Loucy (cell line): ENCODE measurements at regions not wholly inside any gene's neighbourhood (a gene's known extent, or its start where the extent isn't known, plus 50 kb on each side); places are given as distances from the start of the nearest gene placed in this dataset.

Source experiments
- H2AFZ ChIP-seq: fragments of 200-600 bp; sonication (generic); 2 replicates; pipeline ENCODE4 v1.6.0; 2016; ENCODE audit warnings: antibody characterized with exemption, mild to moderate bottlenecking, low read length, moderate library complexity
- H3F3A ChIP-seq: fragments of 200-600 bp; 2 replicates; pipeline ENCODE4 v1.6.0; 2016; ENCODE audit warnings: antibody characterized with exemption, low read depth, mild to moderate bottlenecking
- H3K27me3 ChIP-seq: fragments of 200-600 bp; sonication (generic); 2 replicates; pipeline ENCODE4 v1.6.1; 2014; ENCODE audit warnings: low read length, mild to moderate bottlenecking; ENCODE audit not compliant: insufficient read depth, poor library complexity, severe bottlenecking
- H3K36me3 ChIP-seq: fragments of 200-600 bp; sonication (generic); 2 replicates; pipeline ENCODE4 v1.6.1; 2016; ENCODE audit warnings: low read length; ENCODE audit not compliant: insufficient read depth
- H3K4me1 ChIP-seq: fragments of 200-600 bp; sonication (generic); 2 replicates; pipeline ENCODE4 v1.5.1; 2014; ENCODE audit warnings: low read length, mild to moderate bottlenecking; ENCODE audit not compliant: insufficient read depth, poor library complexity, severe bottlenecking
- H3K4me2 ChIP-seq: fragments of 200-600 bp; sonication (generic); 2 replicates; pipeline ENCODE4 v1.6.0; 2014; ENCODE audit warnings: antibody characterized with exemption, low read length, low read depth, mild to moderate bottlenecking; ENCODE audit not compliant: poor library complexity, severe bottlenecking
- H3K4me3 ChIP-seq: fragments of 200-600 bp; sonication (generic); 2 replicates; pipeline ENCODE4 v1.5.1; 2014; ENCODE audit warnings: low read length, mild to moderate bottlenecking, mixed read lengths; ENCODE audit not compliant: poor library complexity, severe bottlenecking
- H3K79me2 ChIP-seq: fragments of 200-600 bp; sonication (generic); 2 replicates; pipeline ENCODE4 v1.6.1; 2014; ENCODE audit warnings: low read length; ENCODE audit not compliant: insufficient read depth
- H3K9ac ChIP-seq: fragments of 200-600 bp; sonication (generic); 2 replicates; pipeline ENCODE4 v1.6.0; 2014; ENCODE audit warnings: mild to moderate bottlenecking, low read depth, low read length, moderate library complexity; ENCODE audit not compliant: poor library complexity, severe bottlenecking
- H3K9me2 ChIP-seq: fragments of 200-600 bp; sonication (generic); replicated peaks from 2 replicates; pipeline ENCODE4 v1.6.1; 2016; ENCODE audit warnings: low read depth, low read length, mixed read lengths
- H3K9me3 ChIP-seq: fragments of 200-600 bp; sonication (generic); 2 replicates; pipeline ENCODE4 v1.6.1; 2014; ENCODE audit warnings: mild to moderate bottlenecking, antibody characterized with exemption, low read length, low read depth; ENCODE audit not compliant: insufficient read depth
- H4K20me1 ChIP-seq: fragments of 200-600 bp; sonication (generic); 2 replicates; pipeline ENCODE4 v1.6.0; 2014; ENCODE audit warnings: antibody characterized with exemption, low read length, mild to moderate bottlenecking; ENCODE audit not compliant: insufficient read depth, poor library complexity, severe bottlenecking
- CTCF ChIP-seq: fragments of 200-600 bp; sonication (generic); conservative IDR thresholded peaks from 2 replicates; pipeline ENCODE4 v1.5.1; 2014; ENCODE audit warnings: mild to moderate bottlenecking, antibody characterized with exemption, low read length
- EZH2phosphoT487 ChIP-seq: fragments of 200-600 bp; IDR thresholded peaks from 2 replicates; pipeline ENCODE4 v1.6.1; 2018; ENCODE audit warnings: antibody characterized with exemption, mild to moderate bottlenecking, moderate library complexity, borderline replicate concordance

- TF ChIP-seq CTCF, result no peak
- TF ChIP-seq EZH2phosphoT487, result no peak
- no peaks in the 10 kb centered on the region for H3F3A ChIP-seq
- no peaks in the 10 kb centered on the region for H3K27me3 ChIP-seq
- H3K4me2 ChIP-seq, result no peak overlapping the region
- H3K9me3 ChIP-seq, result no peaks in the 10 kb centered on the region
- no peak overlapping the region for H3K9ac ChIP-seq
- no peaks in the 10 kb centered on the region for H3K9me2 ChIP-seq
- no peaks in the 10 kb centered on the region for H3K79me2 ChIP-seq
- peaks cover 31% of the 10 kb centered on the region for H3K4me1 ChIP-seq
- no peaks in the 10 kb centered on the region for H4K20me1 ChIP-seq
- H3K4me3 ChIP-seq, result no peak overlapping the region
- no peaks in the 10 kb centered on the region for H3K36me3 ChIP-seq
- no peak overlapping the region for H2AFZ ChIP-seq
Measured at GRCh38 chr3:17811646-17812045, 69.2 kb upstream of the TBC1D5 start.

DNA sequence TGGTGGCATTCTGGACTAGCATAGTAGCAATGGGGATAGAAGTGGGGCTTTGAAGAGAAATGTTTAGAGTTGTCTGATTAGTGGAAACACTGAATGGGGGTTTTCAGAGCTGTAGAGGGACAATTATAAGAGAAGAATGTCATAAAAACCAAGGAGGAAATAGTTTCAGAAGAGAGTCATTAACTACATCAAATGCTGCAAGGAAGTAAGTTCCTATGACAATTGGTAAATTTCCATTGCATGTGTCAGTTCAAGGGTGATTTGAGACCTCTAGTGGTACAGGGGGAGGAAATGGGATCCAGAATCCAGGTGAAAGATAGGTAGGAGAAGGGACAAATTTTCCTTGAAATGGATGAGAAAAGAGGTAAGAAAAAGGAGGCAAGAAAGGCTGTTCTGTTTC is 68.3 kb upstream of the TBC1D5 start:
- no peak overlapping the region for H3K9ac ChIP-seq
- peaks cover 35% of the 10 kb centered on the region for H3K4me1 ChIP-seq
- H3K4me3 ChIP-seq, result no peak overlapping the region
- H3K9me2 ChIP-seq, result no peaks in the 10 kb centered on the region
- no peaks in the 10 kb centered on the region for H3F3A ChIP-seq
- peak overlapping the region; percentile 36 for H3K4me2 ChIP-seq
- no peaks in the 10 kb centered on the region for H4K20me1 ChIP-seq
- H3K9me3 ChIP-seq, result no peaks in the 10 kb centered on the region
- H3K36me3 ChIP-seq, result no peaks in the 10 kb centered on the region
- no peak overlapping the region for H2AFZ ChIP-seq
- H3K79me2 ChIP-seq, result no peaks in the 10 kb centered on the region
- no peak for TF ChIP-seq EZH2phosphoT487
- TF ChIP-seq CTCF, result peak; percentile 62
- no peaks in the 10 kb centered on the region for H3K27me3 ChIP-seq

GRCh38 chr3:17808994-17809393 is 66.6 kb upstream of the TBC1D5 start:
- Histone ChIP-seq H3K4me2 (no peak overlapping the region), H3K27me3 (no peaks in the 10 kb centered on the region), H4K20me1 (no peaks in the 10 kb centered on the region), H3K9me2 (no peaks in the 10 kb centered on the region), H3K9ac (no peak overlapping the region), H3F3A (no peaks in the 10 kb centered on the region), H3K4me1 (peaks cover 35% of the 10 kb centered on the region), H3K9me3 (no peaks in the 10 kb centered on the region), H3K4me3 (no peak overlapping the region), H3K36me3 (no peaks in the 10 kb centered on the region), H3K79me2 (no peaks in the 10 kb centered on the region), H2AFZ (no peak overlapping the region)
- TF ChIP-seq CTCF (no peak), EZH2phosphoT487 (no peak)
